PFSK-1 (cell line): ENCODE measurements at regions not wholly inside any gene's neighbourhood (a gene's known extent, or its start where the extent isn't known, plus 50 kb on each side); places are given as distances from the start of the nearest gene placed in this dataset.

Experiments used
- POLR2AphosphoS5 ChIP-seq: IDR thresholded peaks from 2 replicates; pipeline ENCODE4 v1.6.1; 2012; ENCODE audit warnings: low read depth, mild to moderate bottlenecking, control low read depth, low read length, moderate library complexity
- TAF1 ChIP-seq: IDR thresholded peaks from 2 replicates; pipeline ENCODE4 v1.6.1; 2012; ENCODE audit warnings: low read length, control low read depth, borderline replicate concordance; ENCODE audit not compliant: insufficient read depth
- TF ChIP-seq, protein P1 (sequence below), 2 experiments: IDR thresholded peaks; 2 replicates each; pipeline versions ENCODE4 v1.6.1 to v1.8.0; 2011 to 2012; ENCODE audit warnings: low read depth in 2 of 2, low read length in 2 of 2, control low read depth in 1 of 2, inconsistent platforms in 1 of 2, mild to moderate bottlenecking in 1 of 2, moderate library complexity in 1 of 2; ENCODE audit not compliant: insufficient read depth in 1 of 2

DNA sequence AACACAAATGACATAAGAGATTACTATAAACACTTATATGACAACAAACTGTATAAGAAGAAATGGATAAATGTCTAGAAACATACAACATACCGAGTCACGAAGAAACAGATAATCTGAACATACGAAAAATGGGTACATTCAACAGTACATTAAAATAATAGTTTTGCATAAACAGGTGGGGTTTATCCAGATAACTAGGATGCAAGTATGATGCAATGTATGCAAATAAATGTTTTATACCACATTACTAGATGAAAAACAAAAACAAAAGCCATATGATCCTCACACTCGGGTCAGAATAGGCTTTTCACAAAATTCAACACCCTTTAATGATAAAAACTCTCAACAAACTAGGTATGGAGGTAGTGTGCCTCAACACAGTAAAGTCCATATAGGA is 1585.7 kb downstream of the BRINP3 start:
- no peak for TF ChIP-seq TAF1
- no peak for TF ChIP-seq POLR2AphosphoS5
- TF ChIP-seq, protein P1, sequence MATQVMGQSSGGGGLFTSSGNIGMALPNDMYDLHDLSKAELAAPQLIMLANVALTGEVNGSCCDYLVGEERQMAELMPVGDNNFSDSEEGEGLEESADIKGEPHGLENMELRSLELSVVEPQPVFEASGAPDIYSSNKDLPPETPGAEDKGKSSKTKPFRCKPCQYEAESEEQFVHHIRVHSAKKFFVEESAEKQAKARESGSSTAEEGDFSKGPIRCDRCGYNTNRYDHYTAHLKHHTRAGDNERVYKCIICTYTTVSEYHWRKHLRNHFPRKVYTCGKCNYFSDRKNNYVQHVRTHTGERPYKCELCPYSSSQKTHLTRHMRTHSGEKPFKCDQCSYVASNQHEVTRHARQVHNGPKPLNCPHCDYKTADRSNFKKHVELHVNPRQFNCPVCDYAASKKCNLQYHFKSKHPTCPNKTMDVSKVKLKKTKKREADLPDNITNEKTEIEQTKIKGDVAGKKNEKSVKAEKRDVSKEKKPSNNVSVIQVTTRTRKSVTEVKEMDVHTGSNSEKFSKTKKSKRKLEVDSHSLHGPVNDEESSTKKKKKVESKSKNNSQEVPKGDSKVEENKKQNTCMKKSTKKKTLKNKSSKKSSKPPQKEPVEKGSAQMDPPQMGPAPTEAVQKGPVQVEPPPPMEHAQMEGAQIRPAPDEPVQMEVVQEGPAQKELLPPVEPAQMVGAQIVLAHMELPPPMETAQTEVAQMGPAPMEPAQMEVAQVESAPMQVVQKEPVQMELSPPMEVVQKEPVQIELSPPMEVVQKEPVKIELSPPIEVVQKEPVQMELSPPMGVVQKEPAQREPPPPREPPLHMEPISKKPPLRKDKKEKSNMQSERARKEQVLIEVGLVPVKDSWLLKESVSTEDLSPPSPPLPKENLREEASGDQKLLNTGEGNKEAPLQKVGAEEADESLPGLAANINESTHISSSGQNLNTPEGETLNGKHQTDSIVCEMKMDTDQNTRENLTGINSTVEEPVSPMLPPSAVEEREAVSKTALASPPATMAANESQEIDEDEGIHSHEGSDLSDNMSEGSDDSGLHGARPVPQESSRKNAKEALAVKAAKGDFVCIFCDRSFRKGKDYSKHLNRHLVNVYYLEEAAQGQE (IDR thresholded peaks at IDR 0.05; ENCODE audit: insufficient read depth in 1 of 2, low read depth in 2 of 2, low read length in 2 of 2), result no peak
